H1 (cell line): ENCODE measurements at regions not wholly inside any gene's neighbourhood (a gene's known extent, or its start where the extent isn't known, plus 50 kb on each side); places are given as distances from the start of the nearest gene placed in this dataset.

Experiments used
- E2F6 ChIP-seq: IDR thresholded peaks from 2 replicates; pipeline ENCODE4 v1.6.1; 2012; ENCODE audit warnings: inconsistent platforms
- HDAC2 ChIP-seq, 2 experiments: fragments of 300-600 bp in 1 of 2; sonication (generic) in 1 of 2; IDR thresholded peaks; 2 replicates each; pipeline ENCODE4 v1.6.1; 2011 to 2012; ENCODE audit warnings: low read depth in 2 of 2, low read length in 2 of 2, mild to moderate bottlenecking in 2 of 2, moderate library complexity in 2 of 2, borderline replicate concordance in 1 of 2, inconsistent platforms in 1 of 2
- POU5F1 ChIP-seq: IDR thresholded peaks from 2 replicates; pipeline ENCODE4 v1.6.1; 2011; ENCODE audit warnings: low read depth, mild to moderate bottlenecking, low read length, moderate library complexity
- SIRT6 ChIP-seq: IDR thresholded peaks from one replicate; pipeline ENCODE4 v1.7.1; 2012; ENCODE audit warnings: low read length, inconsistent platforms
- SP1 ChIP-seq: IDR thresholded peaks from 2 replicates; pipeline ENCODE4 v1.6.1; 2011; ENCODE audit warnings: low read depth, low read length

- no peak for TF ChIP-seq E2F6
- no peak for TF ChIP-seq SIRT6
- TF ChIP-seq SP1, result no peak
- no peak for TF ChIP-seq POU5F1
- no peak for TF ChIP-seq HDAC2 (IDR thresholded peaks at IDR 0.05; ENCODE audit: borderline replicate concordance in 1 of 2, low read depth in 2 of 2, low read length in 2 of 2)
Observed at GRCh38 chr7:49639808-49640207, 133.6 kb upstream of the VWC2 start (continued).
